Chondrocyte (in vitro differentiated cells): ENCODE measurements at regions not wholly inside any gene's neighbourhood (a gene's known extent, or its start where the extent isn't known, plus 50 kb on each side); places are given as distances from the start of the nearest gene placed in this dataset.

Source experiments
- DNase-seq: peaks from one replicate; pipeline ENCODE4 v3.0.0; 2021; ENCODE audit warnings: mixed read lengths, low spot score
- H3K27ac Mint-ChIP-seq: one replicate; pipeline ENCODE4 v1.8.0; 2021; ENCODE audit warnings: mild to moderate bottlenecking, moderate library complexity, mixed read lengths; ENCODE audit not compliant: unreplicated experiment
- H3K27me3 Mint-ChIP-seq: 2 replicates; pipeline ENCODE4 v1.8.0; 2021; ENCODE audit warnings: low read depth, mixed read lengths
- H3K36me3 Mint-ChIP-seq: 2 replicates; pipeline ENCODE4 v1.8.0; 2021; ENCODE audit warnings: low read depth, mixed read lengths
- H3K4me1 Mint-ChIP-seq: 2 replicates; pipeline ENCODE4 v1.8.0; 2021; ENCODE audit warnings: low read depth, mild to moderate bottlenecking, mixed read lengths
- H3K4me3 Mint-ChIP-seq: one replicate; pipeline ENCODE4 v1.8.0; 2021; ENCODE audit warnings: mild to moderate bottlenecking, moderate library complexity, mixed read lengths; ENCODE audit not compliant: unreplicated experiment
- H3K9me3 Mint-ChIP-seq: 2 replicates; pipeline ENCODE4 v1.8.0; 2021; ENCODE audit warnings: low read depth, mixed read lengths
- TF ChIP-seq, protein P1 (sequence below): fragments of 200-600 bp; sonication (generic); IDR thresholded peaks from 2 replicates; pipeline ENCODE4 v1.5.0; 2021; ENCODE audit warnings: antibody characterized with exemption, mild to moderate bottlenecking, moderate library complexity

DNA sequence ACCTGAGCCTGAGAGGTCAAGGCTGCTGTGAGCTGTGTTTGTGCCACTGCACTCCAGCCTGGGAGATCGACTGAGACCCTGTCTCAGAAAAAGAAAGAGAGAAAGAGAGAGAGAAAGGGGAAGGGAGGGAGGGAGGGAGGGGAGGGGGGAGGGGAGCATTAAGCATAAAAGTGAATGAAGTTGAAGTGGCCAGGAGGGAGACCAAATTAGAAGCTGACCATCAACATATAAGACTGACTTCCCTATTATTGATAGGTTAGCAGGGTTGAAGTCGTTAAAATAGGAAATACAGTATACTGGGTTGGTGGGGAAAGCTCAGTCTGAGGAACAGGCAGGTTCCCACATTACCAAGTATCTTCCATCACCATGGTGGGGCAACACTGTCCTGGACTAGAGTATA lies 117.1 kb upstream of the MKLN1 start:
- Mint-ChIP-seq H3K27ac (no peak overlapping the region), H3K4me3 (no peak overlapping the region), H3K4me1 (no peaks in the 10 kb centered on the region), H3K27me3 (peaks cover 11% of the 10 kb centered on the region), H3K36me3 (no peaks in the 10 kb centered on the region), H3K9me3 (no peaks in the 10 kb centered on the region)
- TF ChIP-seq, protein P1, sequence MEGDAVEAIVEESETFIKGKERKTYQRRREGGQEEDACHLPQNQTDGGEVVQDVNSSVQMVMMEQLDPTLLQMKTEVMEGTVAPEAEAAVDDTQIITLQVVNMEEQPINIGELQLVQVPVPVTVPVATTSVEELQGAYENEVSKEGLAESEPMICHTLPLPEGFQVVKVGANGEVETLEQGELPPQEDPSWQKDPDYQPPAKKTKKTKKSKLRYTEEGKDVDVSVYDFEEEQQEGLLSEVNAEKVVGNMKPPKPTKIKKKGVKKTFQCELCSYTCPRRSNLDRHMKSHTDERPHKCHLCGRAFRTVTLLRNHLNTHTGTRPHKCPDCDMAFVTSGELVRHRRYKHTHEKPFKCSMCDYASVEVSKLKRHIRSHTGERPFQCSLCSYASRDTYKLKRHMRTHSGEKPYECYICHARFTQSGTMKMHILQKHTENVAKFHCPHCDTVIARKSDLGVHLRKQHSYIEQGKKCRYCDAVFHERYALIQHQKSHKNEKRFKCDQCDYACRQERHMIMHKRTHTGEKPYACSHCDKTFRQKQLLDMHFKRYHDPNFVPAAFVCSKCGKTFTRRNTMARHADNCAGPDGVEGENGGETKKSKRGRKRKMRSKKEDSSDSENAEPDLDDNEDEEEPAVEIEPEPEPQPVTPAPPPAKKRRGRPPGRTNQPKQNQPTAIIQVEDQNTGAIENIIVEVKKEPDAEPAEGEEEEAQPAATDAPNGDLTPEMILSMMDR = no peak
- DNase-seq = no peak

DNA sequence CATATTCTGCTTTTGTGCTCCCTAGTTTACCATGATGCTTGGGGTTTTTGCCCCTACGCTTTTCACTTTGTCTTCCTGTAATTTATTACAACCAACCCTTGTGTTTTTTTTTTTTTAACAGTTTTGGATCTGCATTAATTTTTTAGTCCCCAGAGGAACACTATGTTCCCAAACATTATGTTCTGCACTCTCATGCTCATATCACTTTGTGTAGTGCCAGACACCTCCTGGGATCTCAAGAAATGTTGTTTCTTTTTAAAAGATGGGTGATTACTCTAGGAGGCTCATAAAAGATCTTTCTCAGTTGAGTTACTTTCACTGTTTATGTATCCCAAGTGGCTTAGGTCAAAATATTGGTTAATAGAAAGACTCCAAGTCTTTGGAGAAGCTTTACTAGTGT lies 116.2 kb upstream of the MKLN1 start:
- H3K4me3 Mint-ChIP-seq = no peak overlapping the region
- no peaks in the 10 kb centered on the region for H3K9me3 Mint-ChIP-seq
- peaks cover 12% of the 10 kb centered on the region for H3K27me3 Mint-ChIP-seq
- no peak overlapping the region for H3K27ac Mint-ChIP-seq
- no peaks in the 10 kb centered on the region for H3K36me3 Mint-ChIP-seq
- TF ChIP-seq, protein P1 = no peak
- DNase-seq = no peak
- H3K4me1 Mint-ChIP-seq = no peaks in the 10 kb centered on the region

DNA sequence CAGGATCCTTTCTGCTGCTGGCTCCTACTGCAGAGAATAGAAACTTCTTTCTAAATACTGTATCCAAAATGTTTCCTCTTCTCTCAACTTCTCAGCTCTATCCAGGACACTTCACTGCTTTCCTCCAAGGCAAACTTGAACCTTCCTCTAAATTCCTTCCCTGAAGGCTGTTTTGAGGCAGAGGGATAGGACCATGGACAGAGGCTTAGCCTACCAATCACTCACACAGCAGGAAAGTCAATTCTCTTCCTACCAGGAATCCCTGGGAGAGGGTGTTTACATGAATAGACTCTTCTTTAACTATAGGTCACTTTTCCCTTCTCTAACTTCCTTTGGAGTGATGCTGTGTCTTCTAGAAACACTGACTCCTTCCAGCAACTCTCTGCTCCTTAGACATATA lies 115.6 kb upstream of the MKLN1 start:
- TF ChIP-seq, protein P1 = no peak

DNA sequence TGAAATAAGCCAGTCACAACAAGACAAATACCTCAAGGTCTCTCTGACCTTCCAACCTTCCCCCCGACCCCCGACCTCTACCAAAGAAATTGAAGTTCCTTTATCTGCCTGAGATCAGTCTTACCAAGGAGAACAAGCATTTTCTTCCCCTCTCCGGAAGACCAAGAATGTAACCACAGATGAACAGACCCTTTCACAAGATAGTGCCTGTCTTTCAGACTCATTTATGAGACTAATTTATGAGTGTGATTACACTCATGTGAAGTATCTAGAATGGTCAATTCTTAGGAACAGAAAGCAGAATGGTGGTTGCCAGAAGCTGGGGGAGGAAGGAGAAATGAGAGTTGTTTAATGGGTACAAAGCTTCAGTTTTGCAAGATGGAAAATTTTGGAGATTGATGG lies 108.9 kb upstream of the MKLN1 start:
- peaks cover 5% of the 10 kb centered on the region for H3K27me3 Mint-ChIP-seq
- peaks cover 2% of the 10 kb centered on the region for H3K36me3 Mint-ChIP-seq
- peaks cover 4% of the 10 kb centered on the region for H3K9me3 Mint-ChIP-seq
- TF ChIP-seq, protein P1 = no peak
- no peak overlapping the region for H3K27ac Mint-ChIP-seq
- no peak overlapping the region for H3K4me3 Mint-ChIP-seq
- H3K4me1 Mint-ChIP-seq = peaks cover 6% of the 10 kb centered on the region
- DNase-seq = no peak

More for the DNA sequence above, 115.6 kb upstream of the MKLN1 start:
- Mint-ChIP-seq H3K9me3 (no peaks in the 10 kb centered on the region), H3K4me1 (no peaks in the 10 kb centered on the region), H3K36me3 (no peaks in the 10 kb centered on the region), H3K4me3 (no peak overlapping the region), H3K27me3 (peaks cover 12% of the 10 kb centered on the region), H3K27ac (no peak overlapping the region)
- no peak for DNase-seq

DNA sequence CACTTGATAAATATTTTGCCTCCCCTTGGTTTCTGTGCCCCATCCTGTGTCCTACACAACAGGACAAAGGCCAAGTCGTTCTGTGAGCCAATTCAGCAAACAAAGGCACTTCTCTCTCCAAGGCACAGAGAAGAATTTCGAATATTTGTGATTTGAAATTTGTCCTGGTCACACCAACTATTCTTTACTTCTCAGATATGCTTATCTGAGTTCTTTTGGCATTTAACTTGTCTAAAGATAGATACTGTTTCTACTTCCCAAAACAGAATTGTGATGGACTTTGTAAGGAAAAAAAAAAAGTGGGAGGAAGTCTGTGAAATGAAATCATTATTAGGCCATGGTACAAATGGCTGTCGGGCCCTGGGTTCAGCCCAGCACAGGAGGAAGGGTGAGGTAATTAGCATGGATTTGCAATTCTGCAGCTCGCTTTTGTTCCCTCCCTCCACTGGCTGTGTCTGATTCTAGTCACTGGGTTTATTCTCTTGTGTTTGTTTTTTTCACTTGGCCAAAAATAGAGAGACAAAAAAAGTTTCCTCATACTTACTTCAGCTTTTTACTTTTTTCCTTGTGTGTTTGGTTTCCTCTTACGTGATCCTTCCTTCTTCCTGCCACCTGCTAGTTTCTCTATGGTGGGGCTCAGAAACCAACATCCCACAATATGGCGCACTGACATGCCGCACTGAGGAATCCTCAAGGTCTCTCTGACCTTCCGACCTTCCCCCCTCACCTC lies 108.2 kb upstream of the MKLN1 start:
- TF ChIP-seq, protein P1 = no peak
- Mint-ChIP-seq H3K27ac (no peak overlapping the region), H3K4me1 (peaks cover 6% of the 10 kb centered on the region), H3K4me3 (no peak overlapping the region), H3K9me3 (peaks cover 4% of the 10 kb centered on the region), H3K36me3 (peaks cover 2% of the 10 kb centered on the region), H3K27me3 (peaks cover 5% of the 10 kb centered on the region)
- DNase-seq = no peak
